ENCODE measurements at regions not wholly inside any gene's neighbourhood (a gene's known extent, or its start where the extent isn't known, plus 50 kb on each side); places are given as distances from the start of the nearest gene placed in this dataset.

DNA sequence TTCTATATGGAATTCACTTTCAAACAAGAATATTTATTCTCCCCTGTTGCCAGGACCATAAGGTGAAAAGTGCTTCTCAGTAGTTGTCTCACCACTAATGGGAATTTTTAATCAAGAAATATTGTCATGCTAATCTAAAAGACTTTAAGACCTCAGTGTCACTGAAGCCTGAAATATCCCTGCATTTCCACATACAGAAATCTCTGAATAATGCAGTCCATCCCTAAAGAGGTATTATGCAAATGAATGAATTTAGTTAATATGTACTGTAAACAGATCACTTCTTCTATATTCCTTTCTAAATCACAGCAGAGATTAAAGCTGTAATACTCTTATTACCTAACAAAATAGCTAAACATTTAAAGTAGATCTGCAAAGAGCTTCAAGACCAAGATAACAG lies 531.1 kb upstream of the CDH6 start:
- Mint-ChIP-seq H3K9me3 (peaks cover 19 to 26% of the 10 kb centered on the region in 2 donors), H3K27ac (no peak overlapping the region), H3K36me3 (peaks cover 11% of the 10 kb centered on the region), H3K27me3 (ENCODE audit: low read depth in 2 of 2) (no peaks in the 10 kb centered on the region), H3K4me1 (no peaks in the 10 kb centered on the region), H3K4me3 (no peak overlapping the region)
- no peak for TF ChIP-seq CTCF (IDR thresholded peaks at IDR 0.05)
- H3K4me1 ChIP-seq (ENCODE audit: control insufficient read depth, insufficient read depth, low read length), result no peaks in the 10 kb centered on the region
- no peaks in the 10 kb centered on the region for H3K36me3 ChIP-seq (ENCODE audit: control insufficient read depth, insufficient read depth, low read length)
- H3K27me3 ChIP-seq (ENCODE audit: control insufficient read depth, insufficient read depth, low read length), result no peaks in the 10 kb centered on the region
- H3K4me3 ChIP-seq (ENCODE audit: low read length), result no peak overlapping the region
- ATAC-seq (no peak), DNase-seq (no peak)
- intact Hi-C loops (cut with micrococcal nuclease), result no loop called here
- H3K27ac ChIP-seq (ENCODE audit: low read length), result no peak overlapping the region
- H3K9me3 ChIP-seq (ENCODE audit: control insufficient read depth, insufficient read depth, low read length), result peaks cover 4% of the 10 kb centered on the region

- no peak for ATAC-seq
- H3K9me3 ChIP-seq (ENCODE audit: control insufficient read depth, insufficient read depth, low read length), result peaks cover 4% of the 10 kb centered on the region
- Mint-ChIP-seq H3K9me3 (peaks cover 20 to 28% of the 10 kb centered on the region in 2 donors), H3K27me3 (ENCODE audit: low read depth in 2 of 2) (no peaks in the 10 kb centered on the region), H3K36me3 (peaks cover 11% of the 10 kb centered on the region), H3K27ac (no peak overlapping the region), H3K4me3 (no peak overlapping the region), H3K4me1 (no peaks in the 10 kb centered on the region)
- DNase-seq, result no peak
- H3K27me3 ChIP-seq (ENCODE audit: control insufficient read depth, insufficient read depth, low read length), result no peaks in the 10 kb centered on the region
- TF ChIP-seq CTCF (IDR thresholded peaks at IDR 0.05), result no peak
- intact Hi-C loops (cut with micrococcal nuclease), result no loop called here
- 85% methylated on average over 2 of the region's 3 CpGs for WGBS (ENCODE audit: insufficient coverage)
- H3K36me3 ChIP-seq (ENCODE audit: control insufficient read depth, insufficient read depth, low read length), result no peaks in the 10 kb centered on the region
- H3K27ac ChIP-seq (ENCODE audit: low read length), result no peak overlapping the region
- no peak overlapping the region for H3K4me3 ChIP-seq (ENCODE audit: low read length)
- no peaks in the 10 kb centered on the region for H3K4me1 ChIP-seq (ENCODE audit: control insufficient read depth, insufficient read depth, low read length)
Observed at GRCh38 chr5:30661730-30662129, 531.8 kb upstream of the CDH6 start.

DNA sequence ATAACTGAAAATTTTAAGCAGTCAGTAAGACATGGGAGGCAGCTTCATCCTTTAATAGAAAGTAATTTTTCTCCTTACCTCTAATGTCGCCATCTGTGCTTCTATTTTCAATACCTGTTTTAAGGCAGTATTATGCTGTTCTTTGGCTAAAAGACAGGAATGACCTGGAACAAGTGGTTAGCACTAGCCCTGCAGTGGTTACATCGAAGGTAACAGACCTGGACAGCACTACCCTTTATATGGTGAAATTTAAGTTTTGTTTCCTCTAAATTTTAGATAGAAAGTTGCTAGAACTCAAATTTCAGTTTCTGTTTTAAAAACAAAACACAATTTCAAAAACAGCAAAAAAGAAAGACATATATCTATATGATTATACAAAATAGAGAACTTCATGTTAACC lies 534.1 kb upstream of the CDH6 start:
- Mint-ChIP-seq H3K9me3 (peaks cover 20 to 27% of the 10 kb centered on the region in 2 donors), H3K27me3 (ENCODE audit: low read depth in 2 of 2) (no peaks in the 10 kb centered on the region), H3K4me1 (no peaks in the 10 kb centered on the region), H3K27ac (no peak overlapping the region), H3K36me3 (peaks cover 11% of the 10 kb centered on the region), H3K4me3 (no peak overlapping the region)
- Histone ChIP-seq H3K36me3 (ENCODE audit: control insufficient read depth, insufficient read depth, low read length) (no peaks in the 10 kb centered on the region), H3K27ac (ENCODE audit: low read length) (no peak overlapping the region), H3K4me1 (ENCODE audit: control insufficient read depth, insufficient read depth, low read length) (no peaks in the 10 kb centered on the region), H3K4me3 (ENCODE audit: low read length) (no peak overlapping the region), H3K9me3 (ENCODE audit: control insufficient read depth, insufficient read depth, low read length) (peaks cover 4% of the 10 kb centered on the region), H3K27me3 (ENCODE audit: control insufficient read depth, insufficient read depth, low read length) (no peaks in the 10 kb centered on the region)
- intact Hi-C loops (cut with micrococcal nuclease), result no loop called here
- WGBS (ENCODE audit: insufficient coverage), result 75% methylated on average over 2 of the region's 2 CpGs
- no peak for ATAC-seq
- TF ChIP-seq CTCF (IDR thresholded peaks at IDR 0.05), result no peak
- no peak for DNase-seq

DNA sequence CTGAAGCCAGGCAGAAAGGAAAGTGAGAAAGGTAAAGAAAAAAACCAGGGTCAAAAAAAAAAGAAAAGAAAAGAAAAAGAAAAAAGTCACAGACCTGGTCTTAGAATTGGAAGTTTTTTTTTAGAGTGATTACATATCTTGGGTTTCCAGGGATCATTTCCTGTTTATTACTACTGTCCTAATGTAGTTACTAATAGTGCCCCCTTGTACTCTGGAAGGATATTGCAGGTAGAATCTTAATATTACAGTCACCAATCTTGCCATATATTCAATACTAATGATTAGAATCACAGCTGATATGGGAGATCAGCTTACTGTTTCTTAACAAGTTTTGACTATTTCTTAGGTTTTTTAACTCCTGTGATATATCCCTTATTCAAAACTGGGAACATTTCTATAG lies 543.2 kb upstream of the CDH6 start:
- Histone ChIP-seq H3K4me3 (ENCODE audit: low read length) (no peak overlapping the region), H3K27ac (ENCODE audit: low read length) (no peak overlapping the region), H3K27me3 (ENCODE audit: control insufficient read depth, insufficient read depth, low read length) (no peaks in the 10 kb centered on the region), H3K9me3 (ENCODE audit: control insufficient read depth, insufficient read depth, low read length) (no peaks in the 10 kb centered on the region), H3K4me1 (ENCODE audit: control insufficient read depth, insufficient read depth, low read length) (no peaks in the 10 kb centered on the region), H3K36me3 (ENCODE audit: control insufficient read depth, insufficient read depth, low read length) (no peaks in the 10 kb centered on the region)
- H3K27me3 Mint-ChIP-seq (ENCODE audit: low read depth in 2 of 2), result no peaks in the 10 kb centered on the region
- no peaks in the 10 kb centered on the region for H3K4me1 Mint-ChIP-seq
- no peak overlapping the region for H3K27ac Mint-ChIP-seq
- H3K9me3 Mint-ChIP-seq, result peaks cover 15 to 23% of the 10 kb centered on the region in 2 donors
- no peak for DNase-seq
- no peak overlapping the region for H3K4me3 Mint-ChIP-seq
- no peak for TF ChIP-seq CTCF (IDR thresholded peaks at IDR 0.05)
- no peak for ATAC-seq
- intact Hi-C loops (cut with micrococcal nuclease), result no loop called here
- no peaks in the 10 kb centered on the region for H3K36me3 Mint-ChIP-seq
